ENCODE measurements at regions not wholly inside any gene's neighbourhood (a gene's known extent, or its start where the extent isn't known, plus 50 kb on each side); places are given as distances from the start of the nearest gene placed in this dataset.
A peak's percentile ranks its signal among the peaks of the same experiment; 100 is the strongest.

- Histone ChIP-seq H4K20me1 (replicated peaks; ENCODE audit: control insufficient read depth, insufficient read depth, low read length) (no peaks in the 10 kb centered on the region), H3K27ac (ENCODE audit: extremely low read depth, low read depth, low read length) (no peak overlapping the region), H3K4me3 (no peak overlapping the region), H3K9ac (ENCODE audit: insufficient read depth in 1 of 2, low read depth in 2 of 2, low read length in 2 of 2) (no peak overlapping the region), H3K27me3 (ENCODE audit: control insufficient read depth in 2 of 2, insufficient read depth in 2 of 2, low read length in 2 of 2) (no peaks in the 10 kb centered on the region), H3K9me1 (ENCODE audit: control insufficient read depth, insufficient read depth, low read length) (no peaks in the 10 kb centered on the region), H2AFZ (ENCODE audit: low read depth, low read length) (no peak overlapping the region), H3K9me3 (replicated peaks; ENCODE audit: control insufficient read depth, insufficient read depth, low read depth, low read length) (no peaks in the 10 kb centered on the region), H3K4me1 (replicated peaks in 1 of 2; ENCODE audit: control insufficient read depth in 2 of 2, insufficient read depth in 2 of 2, low read length in 2 of 2) (no peaks in the 10 kb centered on the region), H3K36me3 (ENCODE audit: control insufficient read depth, insufficient read depth, low read length) (no peaks in the 10 kb centered on the region), H3K79me2 (ENCODE audit: control insufficient read depth, insufficient read depth, low read length) (no peaks in the 10 kb centered on the region), H3K4me2 (ENCODE audit: insufficient read depth, low read length) (no peak overlapping the region)
- WGBS (ENCODE audit: insufficient coverage, low coverage, missing lambda C conversion rate), result 1% methylated on average over 10 of the region's 10 CpGs
- in situ Hi-C loops (cut with MboI), result no loop called here
- CTCF ChIA-PET (ENCODE audit: low intra/inter-chr PET ratio), result no interaction called here
- POLR2A ChIA-PET, result no interaction called here
- TF ChIP-seq MCM5 (IDR thresholded peaks at IDR 0.05; ENCODE audit: low read depth) (no peak), ATF7 (IDR thresholded peaks at IDR 0.05) (peak; percentile 78), ATF1 (CRISPR knock-in tag; IDR thresholded peaks at IDR 0.05) (no peak), ATF1 (tag; IDR thresholded peaks at IDR 0.05) (0 out of 2 replicates have a peak, but pooled peaks have one; percentile 24), JUNB (CRISPR knock-in tag; conservative IDR thresholded peaks at IDR 0.05) (peak; percentile 59; the same call in 1 of the 2 replicates), JUND (IDR thresholded peaks at IDR 0.05; ENCODE audit: borderline replicate concordance, low read depth, low read length) (0 out of 2 replicates have a peak, but pooled peaks have one; percentile 14), JUND (tag; IDR thresholded peaks at IDR 0.05; ENCODE audit: borderline replicate concordance, low read depth, low read length) (peak; percentile 67; the same call in 1 of the 3 replicates), ATF3 (IDR thresholded peaks at IDR 0.05) (peak; percentile 86), ATF3 (CRISPR knock-in tag; conservative IDR thresholded peaks at IDR 0.05) (no peak), RBM22 (IDR thresholded peaks at IDR 0.05; ENCODE audit: low read depth, low read length, poor library complexity, severe bottlenecking) (no peak), RBM15 (IDR thresholded peaks at IDR 0.05; ENCODE audit: insufficient read depth, low read length) (no peak)
- DNase-seq (ENCODE audit: extremely low read depth in 1 of 4, low spot score in 3 of 4), result no peak
- intact Hi-C loops (cut with micrococcal nuclease), result no loop called here
- FAIRE-seq, result no peak
- BruUV-seq (replicated peaks), result no TSS peak
- ATAC-seq, result no peak
These were observed 110.8 kb upstream of the GREM2 start for GRCh38 chr1:240722788-240723187.

Measured in K562 (cell line).